ENCODE measurements at regions not wholly inside any gene's neighbourhood (a gene's known extent, or its start where the extent isn't known, plus 50 kb on each side); places are given as distances from the start of the nearest gene placed in this dataset.

GRCh38 chr16:26295625-26296304 is 604.0 kb downstream of the HS3ST4 start:
- no peak for DNase-seq (ENCODE audit: low read depth)

- DNase-seq (ENCODE audit: low read depth): no peak
Observed at GRCh38 chr16:26301516-26301915, 609.8 kb downstream of the HS3ST4 start.

GRCh38 chr16:26316683-26317464 is 625.1 kb downstream of the HS3ST4 start:
- DNase-seq (ENCODE audit: low read depth): no peak

GRCh38 chr16:26317885-26318284 is 626.1 kb downstream of the HS3ST4 start:
- DNase-seq (ENCODE audit: low read depth): no peak

GRCh38 chr16:26330654-26331053 is 638.9 kb downstream of the HS3ST4 start:
- DNase-seq (ENCODE audit: low read depth): no peak

GRCh38 chr16:26334218-26335111 is 642.7 kb downstream of the HS3ST4 start:
- DNase-seq (ENCODE audit: low read depth): no peak

GRCh38 chr16:26335236-26335853 is 643.6 kb downstream of the HS3ST4 start:
- DNase-seq (ENCODE audit: low read depth): no peak

GRCh38 chr16:26342621-26343020 is 650.9 kb downstream of the HS3ST4 start:
- DNase-seq (ENCODE audit: low read depth): no peak

GRCh38 chr16:26344240-26344776 is 652.5 kb downstream of the HS3ST4 start:
- no peak for DNase-seq (ENCODE audit: low read depth)

GRCh38 chr16:26344976-26345375 is 653.2 kb downstream of the HS3ST4 start:
- no peak for DNase-seq (ENCODE audit: low read depth)

GRCh38 chr16:26345966-26346365 is 654.2 kb downstream of the HS3ST4 start:
- DNase-seq (ENCODE audit: low read depth): no peak

GRCh38 chr16:26348095-26348494 is 656.3 kb downstream of the HS3ST4 start:
- DNase-seq (ENCODE audit: low read depth): no peak

- no peak for DNase-seq (ENCODE audit: low read depth)
Observed at GRCh38 chr16:26360867-26361266, 669.1 kb downstream of the HS3ST4 start.

GRCh38 chr16:26363581-26363980 is 671.8 kb downstream of the HS3ST4 start:
- DNase-seq (ENCODE audit: low read depth): no peak

- DNase-seq (ENCODE audit: low read depth): no peak
Observed at GRCh38 chr16:26365161-26365940, 673.6 kb downstream of the HS3ST4 start.

- DNase-seq (ENCODE audit: low read depth): no peak
Observed at GRCh38 chr16:26371349-26371869, 679.6 kb downstream of the HS3ST4 start.

- no peak for DNase-seq (ENCODE audit: low read depth)
Observed at GRCh38 chr16:26374279-26374925, 682.6 kb downstream of the HS3ST4 start.

GRCh38 chr16:26382586-26382985 is 684.1 kb upstream of the C16orf82 start:
- no peak for DNase-seq (ENCODE audit: low read depth)

- no peak for DNase-seq (ENCODE audit: low read depth)
Observed at GRCh38 chr16:26386096-26386495, 680.6 kb upstream of the C16orf82 start.

- DNase-seq (ENCODE audit: low read depth): no peak
Observed at GRCh38 chr16:26391833-26392232, 674.9 kb upstream of the C16orf82 start.
